DND-41 (cell line): ENCODE measurements at regions not wholly inside any gene's neighbourhood (a gene's known extent, or its start where the extent isn't known, plus 50 kb on each side); places are given as distances from the start of the nearest gene placed in this dataset.

Source experiments
- ATAC-seq: fragments of 200-7000 bp; cut with Tn5 transposase; 3 replicates; pipeline ENCODE4 v1.9.1; 2021; ENCODE audit warnings: low read depth; ENCODE audit not compliant: insufficient read depth
- DNase-seq: peaks from one replicate; pipeline ENCODE4 v3.0.0-alpha.2; 2020
- H2AFZ ChIP-seq: 2 replicates; pipeline ENCODE4 v1.6.0; 2012; ENCODE audit warnings: low read depth, low read length
- H3K27ac ChIP-seq: 2 replicates; pipeline ENCODE4 v1.5.1; 2012; ENCODE audit warnings: low read length, inconsistent platforms
- H3K27me3 ChIP-seq: fragments of 200-600 bp; sonication (generic); 2 replicates; pipeline ENCODE4 v1.6.0; 2012; ENCODE audit warnings: low read length, mild to moderate bottlenecking, inconsistent platforms; ENCODE audit not compliant: insufficient read depth, poor library complexity
- H3K36me3 ChIP-seq: 2 replicates; pipeline ENCODE4 v1.5.1; 2012; ENCODE audit warnings: low read length, inconsistent platforms; ENCODE audit not compliant: insufficient read depth
- H3K4me1 ChIP-seq: 2 replicates; pipeline ENCODE4 v1.5.1; 2012; ENCODE audit warnings: mild to moderate bottlenecking, low read length; ENCODE audit not compliant: insufficient read depth
- H3K4me2 ChIP-seq: 2 replicates; pipeline ENCODE4 v1.6.0; 2012; ENCODE audit warnings: mild to moderate bottlenecking, moderate library complexity, low read length, inconsistent platforms; ENCODE audit not compliant: insufficient read depth
- H3K4me3 ChIP-seq, 2 experiments: fragments of 200-600 bp in 1 of 2; shearing (Covaris generic) in 1 of 2; 2 replicates each; pipeline ENCODE4 v1.5.1; 2012 to 2016; ENCODE audit warnings: inconsistent platforms in 2 of 2, low read length in 2 of 2, mild to moderate bottlenecking in 2 of 2, low read depth in 1 of 2, moderate library complexity in 1 of 2
- H3K79me2 ChIP-seq: 2 replicates; pipeline ENCODE4 v1.6.0; 2012; ENCODE audit warnings: low read length, inconsistent platforms; ENCODE audit not compliant: insufficient read depth
- H3K9ac ChIP-seq: 2 replicates; pipeline ENCODE4 v1.6.0; 2012; ENCODE audit warnings: low read depth, mild to moderate bottlenecking, inconsistent platforms, low read length, moderate library complexity
- H3K9me3 ChIP-seq: 2 replicates; pipeline ENCODE4 v1.5.1; 2012; ENCODE audit warnings: low read length, moderate library complexity, mild to moderate bottlenecking, inconsistent platforms; ENCODE audit not compliant: insufficient read depth, severe bottlenecking
- H4K20me1 ChIP-seq: 2 replicates; pipeline ENCODE4 v1.6.0; 2012; ENCODE audit warnings: low read length; ENCODE audit not compliant: insufficient read depth
- EZH2 ChIP-seq: IDR thresholded peaks from 3 replicates; pipeline ENCODE4 v1.6.1; 2012; ENCODE audit warnings: borderline replicate concordance, low read depth, mild to moderate bottlenecking, moderate library complexity, low read length, inconsistent platforms; ENCODE audit not compliant: severe bottlenecking
- TF ChIP-seq, protein P1 (sequence below): IDR thresholded peaks from 2 replicates; pipeline ENCODE4 v1.5.1; 2012; ENCODE audit warnings: borderline replicate concordance, low read length, moderate library complexity, mild to moderate bottlenecking; ENCODE audit not compliant: poor library complexity, severe bottlenecking; ENCODE audit errors: extremely low read depth

DNA sequence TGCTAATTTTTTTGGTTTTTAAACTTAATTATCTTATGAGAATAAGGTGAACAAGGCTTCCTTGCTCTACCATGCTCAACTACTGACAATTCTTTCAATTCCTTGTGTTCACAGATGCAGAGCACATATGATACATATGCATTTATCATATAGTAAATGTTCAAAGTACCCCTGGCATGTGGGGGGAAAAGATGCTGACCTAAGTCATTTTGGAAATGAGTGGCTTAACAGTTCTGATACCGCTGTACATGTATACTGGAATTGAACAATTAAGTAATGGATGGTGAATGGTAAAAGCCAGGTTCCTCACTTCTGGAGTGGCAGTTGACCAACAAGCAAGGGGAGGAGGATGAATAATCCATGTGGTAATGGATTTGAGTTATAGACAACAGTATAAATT is 149.6 kb downstream of the NAF1 start:
- no peak for DNase-seq
- H3K4me3 ChIP-seq, result no peak overlapping the region
- no peaks in the 10 kb centered on the region for H4K20me1 ChIP-seq
- no peak overlapping the region for H3K9ac ChIP-seq
- no peaks in the 10 kb centered on the region for H3K36me3 ChIP-seq
- no peak overlapping the region for H3K27ac ChIP-seq
- no peaks in the 10 kb centered on the region for H3K27me3 ChIP-seq
- no peak overlapping the region for H2AFZ ChIP-seq
- H3K9me3 ChIP-seq, result no peaks in the 10 kb centered on the region
- H3K4me1 ChIP-seq, result no peaks in the 10 kb centered on the region
- no peaks in the 10 kb centered on the region for H3K79me2 ChIP-seq
- no peak for TF ChIP-seq EZH2
- TF ChIP-seq, protein P1, sequence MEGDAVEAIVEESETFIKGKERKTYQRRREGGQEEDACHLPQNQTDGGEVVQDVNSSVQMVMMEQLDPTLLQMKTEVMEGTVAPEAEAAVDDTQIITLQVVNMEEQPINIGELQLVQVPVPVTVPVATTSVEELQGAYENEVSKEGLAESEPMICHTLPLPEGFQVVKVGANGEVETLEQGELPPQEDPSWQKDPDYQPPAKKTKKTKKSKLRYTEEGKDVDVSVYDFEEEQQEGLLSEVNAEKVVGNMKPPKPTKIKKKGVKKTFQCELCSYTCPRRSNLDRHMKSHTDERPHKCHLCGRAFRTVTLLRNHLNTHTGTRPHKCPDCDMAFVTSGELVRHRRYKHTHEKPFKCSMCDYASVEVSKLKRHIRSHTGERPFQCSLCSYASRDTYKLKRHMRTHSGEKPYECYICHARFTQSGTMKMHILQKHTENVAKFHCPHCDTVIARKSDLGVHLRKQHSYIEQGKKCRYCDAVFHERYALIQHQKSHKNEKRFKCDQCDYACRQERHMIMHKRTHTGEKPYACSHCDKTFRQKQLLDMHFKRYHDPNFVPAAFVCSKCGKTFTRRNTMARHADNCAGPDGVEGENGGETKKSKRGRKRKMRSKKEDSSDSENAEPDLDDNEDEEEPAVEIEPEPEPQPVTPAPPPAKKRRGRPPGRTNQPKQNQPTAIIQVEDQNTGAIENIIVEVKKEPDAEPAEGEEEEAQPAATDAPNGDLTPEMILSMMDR, result no peak
- ATAC-seq, result no peak
- no peak overlapping the region for H3K4me2 ChIP-seq

DNA sequence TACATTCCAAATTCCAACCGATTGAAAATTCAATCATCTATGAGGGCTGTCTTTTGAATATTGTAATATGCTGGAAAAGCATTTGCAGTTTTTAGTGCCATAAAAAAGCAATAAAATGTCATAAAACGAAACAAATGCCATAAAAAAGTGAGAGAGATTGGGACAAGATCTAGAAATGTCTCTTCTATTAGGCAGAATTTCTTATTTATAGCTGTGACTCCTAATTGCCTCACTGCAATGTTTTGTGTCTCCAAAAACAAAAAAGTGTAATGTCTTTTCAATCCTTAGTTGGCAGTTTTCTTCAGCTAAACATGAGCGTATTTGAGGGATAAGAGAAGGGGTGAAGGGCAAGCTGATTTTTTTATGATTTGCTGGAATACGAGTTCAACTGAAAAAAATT is 153.9 kb downstream of the NAF1 start:
- ATAC-seq (no peak), DNase-seq (no peak)
- no peaks in the 10 kb centered on the region for H3K36me3 ChIP-seq
- H3K79me2 ChIP-seq, result no peaks in the 10 kb centered on the region
- H3K9me3 ChIP-seq, result no peaks in the 10 kb centered on the region
- no peak overlapping the region for H2AFZ ChIP-seq
- TF ChIP-seq EZH2, result no peak
- TF ChIP-seq, protein P1, result no peak
- H3K4me2 ChIP-seq, result no peak overlapping the region
- H3K27me3 ChIP-seq, result no peaks in the 10 kb centered on the region
- H4K20me1 ChIP-seq, result no peaks in the 10 kb centered on the region
- no peak overlapping the region for H3K9ac ChIP-seq
- no peaks in the 10 kb centered on the region for H3K4me1 ChIP-seq
- H3K4me3 ChIP-seq, result no peak overlapping the region
- no peak overlapping the region for H3K27ac ChIP-seq

DNA sequence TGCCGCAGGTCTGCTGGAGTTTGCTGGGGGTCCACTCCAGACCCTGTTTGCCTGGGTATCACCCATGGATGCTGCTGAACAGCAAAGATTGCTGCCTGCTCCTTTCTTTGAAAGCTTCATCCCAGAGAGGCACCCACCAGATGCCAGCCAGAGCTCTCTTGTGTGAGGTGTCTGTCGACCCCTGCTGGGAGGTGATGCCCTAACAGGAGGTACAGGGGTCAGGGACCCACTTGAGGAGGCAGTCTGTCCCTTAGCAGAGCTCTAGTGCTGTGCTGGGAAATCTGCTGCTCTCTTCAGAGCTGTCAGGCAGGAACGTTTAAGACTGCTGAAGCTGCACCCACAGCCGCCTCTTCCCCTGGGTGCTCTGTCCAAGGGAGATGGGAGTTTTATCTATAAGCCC is 162.7 kb downstream of the NAF1 start:
- no peak for TF ChIP-seq EZH2
- TF ChIP-seq, protein P1, result no peak
- no peaks in the 10 kb centered on the region for H4K20me1 ChIP-seq
- H3K27ac ChIP-seq, result no peak overlapping the region
- DNase-seq, result no peak
- H3K79me2 ChIP-seq, result no peaks in the 10 kb centered on the region
- H3K4me2 ChIP-seq, result no peak overlapping the region
- H3K4me3 ChIP-seq, result no peak overlapping the region
- H3K9ac ChIP-seq, result no peak overlapping the region
- H3K27me3 ChIP-seq, result no peaks in the 10 kb centered on the region
- no peaks in the 10 kb centered on the region for H3K4me1 ChIP-seq
- no peak overlapping the region for H2AFZ ChIP-seq
- H3K36me3 ChIP-seq, result no peaks in the 10 kb centered on the region
- H3K9me3 ChIP-seq, result no peaks in the 10 kb centered on the region
- no peak for ATAC-seq

DNA sequence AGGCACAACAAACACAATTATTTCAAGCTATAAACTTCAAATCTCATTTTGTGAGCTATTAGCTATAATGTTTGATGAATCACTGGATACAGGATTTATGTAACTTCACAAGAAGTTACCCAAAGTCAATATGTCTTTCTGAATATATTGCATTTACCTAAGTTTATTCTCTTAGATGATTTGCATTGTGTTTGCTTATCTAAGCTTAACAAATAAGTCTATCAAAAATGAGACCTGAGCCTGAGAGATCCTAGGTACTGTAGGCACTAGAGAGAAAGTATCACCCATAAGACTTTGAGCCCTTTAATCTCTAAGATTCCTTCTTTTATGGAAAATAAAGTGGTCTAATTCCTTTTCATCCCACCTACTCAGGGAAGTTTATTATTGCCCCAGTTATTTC is 178.2 kb downstream of the NAF1 start:
- no peaks in the 10 kb centered on the region for H3K36me3 ChIP-seq
- no peak overlapping the region for H3K4me3 ChIP-seq
- no peaks in the 10 kb centered on the region for H4K20me1 ChIP-seq
- H3K4me1 ChIP-seq, result no peaks in the 10 kb centered on the region
- no peak overlapping the region for H3K9ac ChIP-seq
- ATAC-seq, result no peak
- TF ChIP-seq, protein P1, result no peak
- no peak for TF ChIP-seq EZH2
- H2AFZ ChIP-seq, result no peak overlapping the region; the same call in 1 of the 2 replicates
- no peaks in the 10 kb centered on the region for H3K79me2 ChIP-seq
- no peak overlapping the region for H3K4me2 ChIP-seq
- H3K9me3 ChIP-seq, result no peaks in the 10 kb centered on the region
- H3K27me3 ChIP-seq, result no peaks in the 10 kb centered on the region
- no peak for DNase-seq
- no peak overlapping the region for H3K27ac ChIP-seq
